ENCODE measurements at regions not wholly inside any gene's neighbourhood (a gene's known extent, or its start where the extent isn't known, plus 50 kb on each side); places are given as distances from the start of the nearest gene placed in this dataset.

GRCh38 chr12:46461459-46461858, 88.9 kb upstream of the SLC38A2 start:
- Mint-ChIP-seq H3K27me3 (ENCODE audit: unreplicated experiment) (no peaks in the 10 kb centered on the region), H3K27ac (ENCODE audit: unreplicated experiment) (peak overlapping the region; percentile 91), H3K36me3 (ENCODE audit: unreplicated experiment) (peaks cover 5% of the 10 kb centered on the region), H3K9me3 (ENCODE audit: unreplicated experiment) (no peaks in the 10 kb centered on the region), H3K4me3 (ENCODE audit: unreplicated experiment) (no peak overlapping the region), H3K4me1 (ENCODE audit: unreplicated experiment) (peaks cover 50% of the 10 kb centered on the region)
- no peak for TF ChIP-seq CTCF (IDR thresholded peaks at IDR 0.05)
- no peak for DNase-seq (ENCODE audit: extremely low spot score, unreplicated experiment)

DNA sequence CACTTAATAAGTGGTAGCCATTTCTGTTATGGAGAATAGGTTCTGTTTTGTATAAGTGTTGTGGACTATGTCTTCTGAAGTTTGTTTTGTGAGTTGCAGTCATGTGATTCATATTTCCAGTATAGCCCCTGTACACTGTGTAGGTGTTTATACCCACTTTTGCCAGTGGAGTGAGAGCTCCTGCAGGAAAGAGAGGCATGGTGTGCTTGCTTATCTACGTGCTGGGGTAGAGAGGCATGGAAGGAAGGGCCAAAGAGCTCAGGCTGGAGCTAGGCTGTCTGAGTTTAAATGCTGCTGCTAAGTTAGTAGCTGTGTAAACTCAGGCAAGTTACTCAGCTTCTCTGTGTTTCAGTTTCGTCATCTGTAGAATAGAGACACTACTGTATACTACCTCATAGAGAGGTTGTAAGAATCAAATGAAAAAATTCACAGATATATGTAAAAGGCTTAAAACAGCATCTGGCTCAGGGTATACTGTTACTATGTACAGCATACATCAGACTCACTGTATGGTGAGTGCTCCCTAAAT, 88.2 kb upstream of the SLC38A2 start:
- Mint-ChIP-seq H3K27ac (ENCODE audit: unreplicated experiment) (peak overlapping the region; percentile 91), H3K4me3 (ENCODE audit: unreplicated experiment) (no peak overlapping the region), H3K4me1 (ENCODE audit: unreplicated experiment) (peaks cover 56% of the 10 kb centered on the region), H3K27me3 (ENCODE audit: unreplicated experiment) (no peaks in the 10 kb centered on the region), H3K36me3 (ENCODE audit: unreplicated experiment) (peaks cover 4% of the 10 kb centered on the region), H3K9me3 (ENCODE audit: unreplicated experiment) (no peaks in the 10 kb centered on the region)
- TF ChIP-seq CTCF (IDR thresholded peaks at IDR 0.05): no peak
- DNase-seq (ENCODE audit: extremely low spot score, unreplicated experiment): no peak

GRCh38 chr12:46459861-46460545, 87.4 kb upstream of the SLC38A2 start:
- no peak for TF ChIP-seq CTCF (IDR thresholded peaks at IDR 0.05)
- Mint-ChIP-seq H3K4me1 (ENCODE audit: unreplicated experiment) (peaks cover 57% of the 10 kb centered on the region), H3K36me3 (ENCODE audit: unreplicated experiment) (peaks cover 7% of the 10 kb centered on the region), H3K27ac (ENCODE audit: unreplicated experiment) (peak overlapping the region; percentile 91), H3K9me3 (ENCODE audit: unreplicated experiment) (no peaks in the 10 kb centered on the region), H3K4me3 (ENCODE audit: unreplicated experiment) (no peak overlapping the region), H3K27me3 (ENCODE audit: unreplicated experiment) (no peaks in the 10 kb centered on the region)
- no peak for DNase-seq (ENCODE audit: extremely low spot score, unreplicated experiment)

DNA sequence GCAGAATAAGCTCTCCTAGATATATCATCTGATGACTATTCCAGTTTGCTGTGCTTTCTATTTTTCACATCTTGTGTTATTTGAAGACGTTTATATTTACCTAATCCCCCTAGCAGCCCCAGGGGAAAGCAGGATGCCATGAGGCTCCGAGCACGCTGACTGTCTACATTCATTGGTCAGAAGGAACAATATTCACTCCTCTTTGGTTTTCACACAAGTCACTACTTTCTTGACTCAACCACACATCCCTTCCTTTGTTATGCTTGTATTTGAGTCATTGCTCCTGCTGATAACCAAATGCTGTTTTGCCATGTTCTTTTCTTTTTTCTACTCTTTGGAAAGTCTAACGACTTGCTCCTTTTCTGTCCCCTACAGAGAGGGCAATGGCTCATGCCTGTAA, 86.5 kb upstream of the SLC38A2 start:
- Mint-ChIP-seq H3K4me1 (ENCODE audit: unreplicated experiment) (peaks cover 57% of the 10 kb centered on the region), H3K36me3 (ENCODE audit: unreplicated experiment) (peaks cover 7% of the 10 kb centered on the region), H3K27ac (ENCODE audit: unreplicated experiment) (peak overlapping the region; percentile 89), H3K4me3 (ENCODE audit: unreplicated experiment) (no peak overlapping the region), H3K9me3 (ENCODE audit: unreplicated experiment) (no peaks in the 10 kb centered on the region), H3K27me3 (ENCODE audit: unreplicated experiment) (no peaks in the 10 kb centered on the region)
- DNase-seq (ENCODE audit: extremely low spot score, unreplicated experiment): no peak
- TF ChIP-seq CTCF (IDR thresholded peaks at IDR 0.05): no peak

DNA sequence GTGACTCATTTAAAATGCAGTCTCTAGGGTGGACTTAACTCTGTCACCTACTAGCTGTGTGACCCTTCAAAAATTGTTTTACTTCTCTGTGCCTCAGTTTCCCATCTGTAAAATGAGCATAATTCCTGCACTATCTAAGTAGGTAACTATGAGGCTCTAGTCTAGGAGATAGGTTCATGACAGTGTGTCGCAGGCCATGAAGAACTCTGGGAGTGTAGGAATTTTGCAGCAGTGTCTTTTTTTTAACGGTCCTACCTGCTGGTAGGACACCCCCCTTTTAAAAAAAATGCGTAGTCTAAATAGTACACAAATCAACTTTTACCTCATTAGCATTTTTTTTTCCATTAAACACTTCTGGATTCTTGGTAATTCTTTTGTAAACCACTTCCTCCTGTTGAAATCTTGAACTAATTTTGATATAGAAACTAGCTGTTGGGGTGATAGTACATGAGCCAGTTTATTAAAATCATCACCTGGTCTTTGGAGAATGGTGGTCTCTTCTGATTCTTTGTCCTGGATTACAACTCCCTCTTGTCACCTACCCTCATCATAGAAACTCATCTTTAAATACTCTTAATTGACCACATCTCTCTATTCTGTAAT, 86.0 kb upstream of the SLC38A2 start:
- no peaks in the 10 kb centered on the region for H3K27me3 Mint-ChIP-seq (ENCODE audit: unreplicated experiment)
- H3K9me3 Mint-ChIP-seq (ENCODE audit: unreplicated experiment): no peaks in the 10 kb centered on the region
- TF ChIP-seq CTCF (IDR thresholded peaks at IDR 0.05): no peak
- peaks cover 7% of the 10 kb centered on the region for H3K36me3 Mint-ChIP-seq (ENCODE audit: unreplicated experiment)
- peaks cover 57% of the 10 kb centered on the region for H3K4me1 Mint-ChIP-seq (ENCODE audit: unreplicated experiment)
- no peak overlapping the region for H3K4me3 Mint-ChIP-seq (ENCODE audit: unreplicated experiment)
- H3K27ac Mint-ChIP-seq (ENCODE audit: unreplicated experiment): peak overlapping the region; percentile 89
- no peak for DNase-seq (ENCODE audit: extremely low spot score, unreplicated experiment)
